B cell (primary cell): ENCODE measurements at regions not wholly inside any gene's neighbourhood (a gene's known extent, or its start where the extent isn't known, plus 50 kb on each side); places are given as distances from the start of the nearest gene placed in this dataset.
"Not testable (repeated sequence)": the region's sequence is repeated elsewhere in the genome, so short reads cannot be mapped to it uniquely, and the experiment has no call there.

Source experiments
- CTCF ChIP-seq: fragments of 200-600 bp; IDR thresholded peaks from one replicate; pipeline ENCODE4 v1.8.0; 2022; ENCODE audit warnings: antibody characterized with exemption, mild to moderate bottlenecking
- EZH2 ChIP-seq: IDR thresholded peaks from 2 replicates; pipeline ENCODE4 v1.6.1; 2012; ENCODE audit warnings: borderline replicate concordance, low read depth, mild to moderate bottlenecking, moderate library complexity, low read length; ENCODE audit not compliant: insufficient read depth, poor library complexity, severe bottlenecking

- TF ChIP-seq CTCF, EZH2: not testable (repeated sequence)
Observed at GRCh38 chr6:47425724-47426123, 51.9 kb upstream of the CD2AP start.
